Astrocyte of the cerebellum (primary cell): ENCODE measurements at regions not wholly inside any gene's neighbourhood (a gene's known extent, or its start where the extent isn't known, plus 50 kb on each side); places are given as distances from the start of the nearest gene placed in this dataset.

Experiments used
- DNase-seq: peaks from one replicate; pipeline ENCODE4 v3.0.0-alpha.2; 2011; ENCODE audit warnings: low read depth
- H3K4me3 ChIP-seq: 2 replicates; pipeline ENCODE4 v1.5.1; 2011; ENCODE audit warnings: mild to moderate bottlenecking, low read depth, low read length, moderate library complexity
- in situ Hi-C: cut with HindIII; loops from 2 replicates; pipeline ENCODE4 v1.10.0; 2017; ENCODE audit warnings: low sequenced_read_pairs
- TF ChIP-seq, protein P1 (sequence below): IDR thresholded peaks from 2 replicates; pipeline ENCODE4 v1.5.1; 2012; ENCODE audit warnings: low read length, low read depth, moderate library complexity, mild to moderate bottlenecking; ENCODE audit errors: missing control alignments

DNA sequence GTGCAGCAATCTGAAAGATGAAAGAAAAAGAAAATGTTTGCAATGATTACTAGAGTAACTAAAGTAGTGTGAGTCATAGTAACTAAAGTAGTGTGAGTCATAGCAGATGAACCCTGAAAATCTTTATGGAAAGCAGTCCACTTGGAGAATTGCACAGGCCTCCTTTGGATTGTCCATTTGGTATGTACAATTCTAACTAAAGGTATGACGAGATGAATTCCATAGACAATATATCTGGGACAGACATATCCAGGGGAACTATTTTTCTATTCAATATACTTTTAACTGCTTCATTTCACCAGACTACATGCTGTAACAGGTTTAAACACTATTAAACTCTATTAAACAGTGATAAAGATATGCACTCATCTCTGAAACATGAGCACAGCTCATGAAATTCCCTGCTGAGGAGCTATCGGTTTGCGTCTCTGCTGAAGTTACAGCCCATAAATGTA, 798.7 kb downstream of the PCDH7 start:
- TF ChIP-seq, protein P1, sequence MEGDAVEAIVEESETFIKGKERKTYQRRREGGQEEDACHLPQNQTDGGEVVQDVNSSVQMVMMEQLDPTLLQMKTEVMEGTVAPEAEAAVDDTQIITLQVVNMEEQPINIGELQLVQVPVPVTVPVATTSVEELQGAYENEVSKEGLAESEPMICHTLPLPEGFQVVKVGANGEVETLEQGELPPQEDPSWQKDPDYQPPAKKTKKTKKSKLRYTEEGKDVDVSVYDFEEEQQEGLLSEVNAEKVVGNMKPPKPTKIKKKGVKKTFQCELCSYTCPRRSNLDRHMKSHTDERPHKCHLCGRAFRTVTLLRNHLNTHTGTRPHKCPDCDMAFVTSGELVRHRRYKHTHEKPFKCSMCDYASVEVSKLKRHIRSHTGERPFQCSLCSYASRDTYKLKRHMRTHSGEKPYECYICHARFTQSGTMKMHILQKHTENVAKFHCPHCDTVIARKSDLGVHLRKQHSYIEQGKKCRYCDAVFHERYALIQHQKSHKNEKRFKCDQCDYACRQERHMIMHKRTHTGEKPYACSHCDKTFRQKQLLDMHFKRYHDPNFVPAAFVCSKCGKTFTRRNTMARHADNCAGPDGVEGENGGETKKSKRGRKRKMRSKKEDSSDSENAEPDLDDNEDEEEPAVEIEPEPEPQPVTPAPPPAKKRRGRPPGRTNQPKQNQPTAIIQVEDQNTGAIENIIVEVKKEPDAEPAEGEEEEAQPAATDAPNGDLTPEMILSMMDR: no peak
- DNase-seq: peak; percentile 33
- in situ Hi-C loops: no loop called here
- H3K4me3 ChIP-seq: no peak overlapping the region

DNA sequence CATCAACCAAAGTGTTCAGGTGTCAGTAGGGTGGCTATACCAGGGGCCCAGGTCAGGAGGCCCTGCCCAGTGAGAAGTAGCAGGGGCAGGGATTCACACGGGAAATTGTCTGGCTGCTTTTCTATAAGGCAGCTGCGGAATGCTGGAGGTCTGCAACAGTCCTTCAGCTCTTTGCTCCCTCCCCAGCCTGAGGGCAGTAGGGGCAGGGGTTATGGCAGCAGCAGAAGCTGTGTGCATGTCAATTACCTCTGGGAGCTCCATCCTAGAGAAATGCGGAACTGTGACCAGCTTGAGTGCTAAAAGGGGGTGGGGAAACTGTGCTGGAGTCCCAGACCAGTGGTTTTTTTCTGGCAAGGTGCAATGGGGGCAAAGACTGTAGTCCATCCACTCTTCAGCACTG, 810.4 kb downstream of the PCDH7 start:
- in situ Hi-C loops: no loop called here
- no peak overlapping the region for H3K4me3 ChIP-seq
- DNase-seq: no peak
- TF ChIP-seq, protein P1: no peak

DNA sequence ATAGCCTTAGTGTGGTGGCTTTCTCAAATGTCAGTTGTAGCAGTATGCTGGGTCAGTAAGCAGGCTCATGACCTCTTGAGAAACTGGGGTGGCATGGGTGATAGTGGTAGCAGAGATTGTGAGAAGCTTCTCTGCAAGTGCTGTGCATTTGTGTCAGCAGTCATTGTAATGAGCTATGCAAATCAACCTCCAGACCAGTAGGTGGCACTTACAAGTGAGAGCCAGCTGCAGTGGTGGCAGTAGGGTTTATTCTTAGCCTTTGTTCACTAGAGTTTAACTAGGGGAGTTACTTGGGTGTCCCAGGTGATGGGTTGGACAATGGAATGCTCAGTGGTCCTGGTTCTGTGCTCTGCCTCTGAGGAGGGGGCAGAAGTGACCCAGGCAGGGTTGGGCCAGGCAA, 818.7 kb downstream of the PCDH7 start:
- DNase-seq: no peak
- in situ Hi-C loops: no loop called here
- no peak overlapping the region for H3K4me3 ChIP-seq
- TF ChIP-seq, protein P1: no peak

- peak; percentile 50 for DNase-seq
- no peak overlapping the region for H3K4me3 ChIP-seq
- in situ Hi-C loops: no loop called here
- TF ChIP-seq, protein P1: no peak
These were observed 819.3 kb downstream of the PCDH7 start for GRCh38 chr4:31539284-31540069.

DNA sequence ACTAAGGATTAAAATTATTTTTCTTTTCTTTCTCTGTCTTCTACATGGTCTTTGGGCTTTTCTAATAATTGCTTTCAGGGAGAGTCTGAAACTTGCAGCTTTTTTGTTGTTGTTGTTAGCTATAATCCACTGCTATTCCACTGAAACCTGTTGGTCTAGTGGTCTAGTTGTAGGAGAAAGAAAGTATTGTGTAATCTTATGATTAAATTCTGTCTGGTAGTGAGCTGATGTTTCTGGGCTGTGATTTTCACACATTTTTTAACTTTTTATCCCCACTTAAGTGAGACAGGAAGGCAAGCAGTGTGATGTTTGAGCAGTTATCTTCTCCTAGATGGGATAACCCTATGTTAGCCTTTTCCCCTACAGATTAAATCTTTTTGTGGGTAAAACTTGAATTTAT, 825.2 kb downstream of the PCDH7 start:
- no peak overlapping the region for H3K4me3 ChIP-seq
- DNase-seq: no peak
- in situ Hi-C loops: no loop called here
- TF ChIP-seq, protein P1: no peak

DNA sequence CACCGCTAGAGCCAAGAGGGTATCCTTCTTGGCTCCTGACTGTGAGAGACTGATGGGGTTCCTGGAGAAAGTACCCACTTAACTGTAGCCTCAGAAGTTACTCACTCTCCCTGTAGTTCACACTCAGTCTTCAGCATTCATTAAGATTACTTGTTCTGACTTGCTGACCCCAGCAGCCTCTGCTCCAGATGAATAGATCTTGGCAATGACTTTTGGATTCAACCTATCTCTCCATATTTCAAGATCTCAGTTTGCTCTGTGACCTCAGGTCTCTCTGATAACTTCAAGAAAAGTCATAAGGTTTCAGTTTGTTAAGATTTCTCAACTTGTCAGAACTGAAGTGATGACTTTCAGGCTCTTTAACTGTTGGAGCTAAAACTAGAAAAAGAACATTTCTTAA, 825.6 kb downstream of the PCDH7 start:
- in situ Hi-C loops: no loop called here
- TF ChIP-seq, protein P1: no peak
- no peak for DNase-seq
- no peak overlapping the region for H3K4me3 ChIP-seq
